NCI-H2171 (cell line): ENCODE measurements at regions not wholly inside any gene's neighbourhood (a gene's known extent, or its start where the extent isn't known, plus 50 kb on each side); places are given as distances from the start of the nearest gene placed in this dataset.

ENCODE experiments used
- DNase-seq: peaks from one replicate; lab custom pipeline; 2025; lab: John Stamatoyannopoulos, UW

DNA sequence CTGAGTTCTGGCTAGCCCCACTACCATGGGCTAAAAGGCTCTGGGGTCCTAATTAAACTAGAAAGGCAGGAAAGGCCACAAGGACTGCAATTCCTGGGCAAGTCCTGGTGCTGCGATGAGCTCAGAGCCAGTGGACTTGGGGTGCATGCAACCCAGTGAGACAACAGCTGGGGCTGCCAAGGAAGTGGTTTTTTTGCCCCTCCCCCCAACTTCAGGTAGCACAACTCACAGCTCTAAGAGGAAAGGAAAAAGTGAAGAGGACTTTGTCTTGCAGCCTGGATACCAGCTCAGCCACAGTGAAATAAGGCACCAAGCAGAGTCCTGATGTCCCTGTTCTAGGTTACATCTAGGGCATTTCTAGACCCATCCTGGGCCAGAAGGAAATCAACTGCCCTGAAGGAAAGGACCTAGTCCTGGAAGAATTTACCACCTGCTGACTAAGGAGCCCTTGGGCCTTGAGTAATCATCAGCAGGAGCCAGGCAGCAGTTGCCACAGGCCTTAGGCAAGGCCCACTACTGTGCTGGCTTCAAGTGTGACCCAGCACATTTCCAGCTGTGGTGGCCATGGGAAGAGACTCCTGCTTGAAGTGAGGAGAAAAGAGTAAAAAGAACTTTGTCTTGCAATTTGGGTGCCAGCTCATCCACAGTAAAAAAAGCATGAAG, 358.4 kb downstream of the BTBD3 start:
- DNase-seq = no peak

DNA sequence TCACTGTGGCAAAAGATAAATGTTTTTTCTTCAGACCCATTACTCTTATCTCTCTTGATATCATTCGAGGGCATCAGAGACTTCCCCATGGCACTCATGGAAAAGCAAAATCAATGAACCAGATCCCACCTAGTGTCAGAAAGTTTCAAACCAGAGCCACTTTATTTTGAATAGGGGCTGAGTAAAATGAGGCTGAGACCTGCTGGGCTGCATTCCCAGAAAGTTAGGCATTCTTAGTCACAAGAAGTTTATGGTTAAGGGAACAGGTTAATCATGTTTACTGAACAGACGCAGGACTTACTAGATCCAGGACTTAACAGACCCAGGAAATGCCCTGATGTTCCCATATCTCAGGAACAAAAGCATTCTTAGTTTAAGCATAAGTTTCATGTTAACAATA, 369.9 kb downstream of the BTBD3 start:
- DNase-seq = no peak

DNA sequence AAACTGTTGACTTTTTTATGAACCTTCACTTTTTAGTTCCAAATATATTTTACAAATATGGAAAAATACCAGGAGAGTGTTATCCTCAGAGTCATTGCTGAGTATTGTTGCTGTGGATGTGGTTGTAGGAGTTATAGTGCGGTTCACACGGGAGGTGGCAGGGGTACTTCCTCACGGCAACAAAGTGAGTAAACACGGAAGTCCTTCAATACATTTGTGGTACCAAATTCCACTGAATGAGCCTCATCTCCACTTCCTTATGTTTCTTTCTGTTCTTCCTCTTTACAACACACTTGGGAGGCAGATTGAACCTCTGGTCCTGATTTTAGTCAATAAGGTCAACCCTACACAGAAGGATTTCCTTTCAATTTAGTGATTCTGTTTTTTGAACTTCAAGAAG, 371.8 kb downstream of the BTBD3 start:
- DNase-seq = no peak

DNA sequence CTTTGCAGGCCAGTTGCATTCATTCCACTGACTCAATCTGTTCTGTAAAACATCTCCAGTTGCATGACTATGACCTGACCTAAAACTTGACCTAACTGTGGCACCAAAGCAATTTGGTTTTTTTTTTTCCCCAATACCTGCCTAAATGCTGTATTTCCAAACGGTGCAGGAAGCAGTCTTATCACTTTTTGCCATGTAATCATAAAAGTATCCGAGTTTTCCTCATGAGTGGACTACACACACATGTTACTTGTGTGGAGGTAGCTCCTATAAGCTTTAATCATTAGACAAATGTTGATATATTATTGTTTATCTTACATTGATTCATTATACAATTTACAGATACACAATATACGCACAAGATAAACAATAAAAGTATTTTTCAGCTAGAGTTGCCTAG, 373.7 kb downstream of the BTBD3 start:
- no peak for DNase-seq

DNA sequence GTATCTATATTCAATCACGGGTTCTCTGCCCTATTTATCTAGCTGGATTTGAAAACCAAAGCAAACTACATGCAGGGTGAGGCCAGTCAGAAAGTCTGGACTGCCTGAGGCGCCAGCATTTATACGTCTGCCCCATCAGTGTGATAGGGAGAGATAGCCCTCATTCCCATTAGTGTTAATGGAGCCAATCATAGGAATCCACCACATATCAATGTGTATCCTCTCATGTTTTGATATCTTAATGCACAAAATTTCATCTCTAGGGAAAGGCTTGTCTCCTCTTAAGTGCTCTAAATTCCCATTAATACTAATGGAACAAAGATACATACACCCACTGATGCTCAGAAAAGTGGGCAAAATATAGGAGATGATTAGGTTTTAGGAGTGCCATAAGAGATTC, 376.2 kb downstream of the BTBD3 start:
- DNase-seq = no peak

DNA sequence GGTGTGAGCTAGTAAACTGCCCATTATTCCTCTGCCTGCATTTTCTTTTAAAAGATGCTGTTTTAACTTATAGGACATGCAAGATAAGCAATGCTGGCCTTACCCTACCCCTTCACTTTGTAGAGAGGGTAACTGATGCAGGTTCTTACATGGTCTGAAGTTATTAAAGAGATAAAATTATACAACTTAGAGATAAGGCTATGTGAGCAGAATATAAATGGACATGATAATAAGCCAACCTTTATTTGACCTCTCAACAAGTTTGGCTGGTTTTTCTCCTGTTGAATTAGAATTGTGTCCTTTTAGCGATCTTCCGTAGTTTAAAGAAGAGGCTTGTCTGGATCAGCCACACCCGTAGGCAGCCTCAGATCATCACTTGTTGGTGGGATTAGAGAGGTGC, 377.0 kb downstream of the BTBD3 start:
- no peak for DNase-seq

DNA sequence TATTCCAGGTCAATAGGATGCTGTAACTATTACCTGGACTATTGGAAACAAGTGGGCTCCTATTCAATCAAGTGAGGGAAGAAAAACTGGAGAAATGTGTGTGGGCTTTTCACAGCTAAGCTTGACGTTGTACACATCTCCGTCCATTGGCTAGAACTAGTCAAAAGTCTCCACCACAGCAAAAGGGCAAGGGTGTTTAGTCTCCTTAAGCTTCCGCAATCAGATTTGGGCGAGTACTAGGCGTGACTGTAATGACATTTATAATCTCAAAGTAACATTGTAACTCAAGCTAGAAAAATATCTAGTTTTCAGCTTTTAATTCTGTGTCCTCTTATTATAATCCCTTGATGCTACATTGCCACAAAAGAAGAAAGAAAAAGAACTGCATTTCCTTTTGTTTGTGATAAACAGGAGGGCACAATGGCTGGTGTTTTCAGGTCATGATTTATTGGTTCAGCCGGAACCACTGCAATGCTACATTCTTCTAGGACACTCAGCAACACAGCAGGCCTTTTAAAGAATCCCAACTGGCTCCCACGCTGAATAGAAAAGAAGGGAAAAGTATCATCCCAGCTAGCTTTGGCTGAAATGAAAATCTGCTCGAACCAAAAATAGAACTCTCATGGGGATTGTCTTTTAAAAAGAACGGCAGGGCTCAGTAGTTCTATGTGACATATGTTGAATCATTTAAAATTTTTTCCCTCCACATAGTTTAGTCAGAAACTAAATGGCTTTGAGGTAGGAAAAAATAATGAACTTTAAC, 387.7 kb downstream of the BTBD3 start:
- DNase-seq = no peak

DNA sequence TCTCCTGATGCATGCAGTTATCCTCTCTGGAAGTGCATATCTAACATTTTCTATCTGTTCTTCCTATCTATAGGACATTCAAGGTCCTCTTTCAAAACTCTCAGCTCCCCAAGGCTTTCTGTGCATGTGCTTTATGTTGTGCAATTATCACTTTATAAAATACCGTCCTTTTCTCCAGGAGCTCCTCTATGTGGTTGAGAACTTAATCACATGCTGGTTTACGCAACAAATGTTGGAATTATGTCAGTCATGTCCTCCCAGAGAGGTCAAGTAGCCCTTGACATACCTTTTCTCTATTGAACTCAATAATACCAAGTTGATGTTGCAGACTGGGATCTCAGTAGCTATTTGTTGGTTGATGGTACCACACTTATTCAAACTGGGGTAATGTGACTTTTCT, 388.4 kb downstream of the BTBD3 start:
- no peak for DNase-seq

DNA sequence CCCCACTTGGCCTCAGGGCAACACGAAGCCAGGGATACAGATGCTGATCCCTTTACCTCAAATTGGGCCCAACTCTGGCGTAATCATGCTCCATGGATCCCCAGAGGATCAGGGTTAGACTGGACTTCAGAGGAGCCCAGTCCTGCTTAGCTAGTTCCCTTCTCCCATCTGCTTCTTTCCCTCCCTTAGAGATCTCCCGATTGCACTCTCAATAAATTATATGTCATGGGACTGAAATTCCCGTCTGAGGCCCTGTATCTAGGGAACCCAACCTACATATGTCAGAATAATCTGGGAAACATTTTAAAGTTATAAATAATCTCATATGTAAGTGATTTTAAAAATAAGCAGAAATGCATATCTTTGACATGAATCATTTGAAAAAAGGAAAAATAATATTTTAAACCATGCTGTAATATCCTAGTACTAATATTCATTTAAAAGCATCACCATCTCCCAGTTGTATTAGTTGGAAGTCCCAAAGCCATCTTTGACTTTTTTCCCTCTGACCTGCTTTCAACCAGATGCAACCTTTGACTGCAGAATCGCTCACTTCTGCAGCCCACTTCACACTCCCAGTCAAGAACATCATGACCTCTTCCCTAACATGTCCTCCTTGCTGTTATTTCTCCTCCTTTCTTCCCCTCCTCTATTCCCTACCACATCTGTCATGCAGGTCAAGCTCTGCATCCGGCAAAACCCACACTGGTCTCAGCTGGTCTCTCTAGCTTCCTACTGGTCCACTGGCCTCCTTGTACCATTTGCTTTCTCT, 393.6 kb downstream of the BTBD3 start:
- DNase-seq = no peak

DNA sequence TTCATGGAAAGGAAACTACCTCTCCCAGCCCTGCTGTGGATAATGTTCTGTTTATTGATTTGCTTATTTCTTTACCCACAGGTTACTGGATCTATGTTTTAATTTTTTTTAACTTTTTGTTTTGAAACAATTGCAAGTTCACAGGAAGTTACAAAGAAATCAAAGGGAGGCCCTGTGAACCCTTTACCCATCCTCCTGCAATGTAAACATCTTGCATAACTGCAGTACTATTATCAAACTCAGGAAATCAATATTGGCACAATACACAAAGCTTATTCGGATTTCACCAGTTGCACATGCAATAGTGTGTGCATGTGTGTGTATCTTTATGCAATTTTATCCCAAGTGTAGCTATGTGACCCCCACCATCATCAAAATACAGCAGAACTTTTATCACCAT, 398.0 kb downstream of the BTBD3 start:
- DNase-seq = no peak

DNA sequence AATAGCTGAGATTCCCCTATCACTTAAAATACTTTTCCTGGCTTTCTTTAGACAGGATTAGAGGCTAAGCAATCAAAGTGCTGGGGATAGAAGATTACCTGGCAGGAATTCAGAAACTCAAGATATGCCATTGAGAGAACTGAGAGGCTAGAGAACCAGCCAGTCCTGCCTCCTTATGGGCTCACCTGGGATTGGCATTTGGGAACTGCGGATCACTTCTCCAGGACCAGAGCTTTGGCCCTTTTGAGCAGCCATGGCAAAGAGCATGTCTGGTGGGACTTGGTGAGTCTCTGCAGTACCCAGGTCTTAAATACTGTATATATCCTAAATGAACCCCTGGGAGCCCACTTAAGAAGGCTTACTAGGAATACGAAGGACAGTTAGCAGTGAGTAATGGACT, 399.1 kb downstream of the BTBD3 start:
- no peak for DNase-seq

DNA sequence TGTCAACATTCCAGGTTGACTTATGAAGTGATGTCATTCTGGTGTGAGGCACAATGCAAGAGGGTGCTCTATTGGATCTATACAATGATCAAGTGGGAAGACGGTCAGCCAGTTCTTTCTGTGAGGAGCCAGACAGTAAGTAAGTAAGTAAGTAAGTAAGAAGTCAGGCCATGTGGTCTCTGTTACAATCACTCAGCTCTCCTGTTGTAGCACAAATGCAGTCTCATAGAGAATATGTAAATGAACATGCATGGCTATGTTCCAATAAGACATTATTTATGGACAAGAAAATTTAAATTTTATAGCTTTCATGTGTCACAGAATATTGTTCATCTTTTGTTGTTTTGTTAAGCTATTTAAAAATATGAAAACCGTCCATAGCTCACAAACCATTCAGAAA, 399.7 kb downstream of the BTBD3 start:
- no peak for DNase-seq

DNA sequence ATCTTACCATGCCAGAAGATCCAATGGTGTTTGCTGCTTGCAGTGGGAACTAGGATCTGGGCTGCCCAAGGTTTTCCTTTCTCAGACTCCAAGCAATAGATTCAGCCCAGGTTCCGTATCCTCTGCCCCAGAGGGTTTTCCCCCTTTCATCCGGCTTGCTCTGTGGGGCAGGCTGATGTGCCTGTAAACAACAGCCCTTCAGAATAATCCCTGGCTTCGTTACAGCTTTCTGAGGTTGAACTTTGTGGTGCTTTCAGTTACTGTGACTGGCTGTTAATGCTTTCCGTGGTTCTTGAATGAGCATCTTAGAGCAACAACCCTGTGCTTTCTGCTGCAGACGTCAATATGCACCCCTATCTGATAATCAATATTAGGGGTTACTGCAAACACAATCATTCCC, 400.4 kb downstream of the BTBD3 start:
- no peak for DNase-seq

DNA sequence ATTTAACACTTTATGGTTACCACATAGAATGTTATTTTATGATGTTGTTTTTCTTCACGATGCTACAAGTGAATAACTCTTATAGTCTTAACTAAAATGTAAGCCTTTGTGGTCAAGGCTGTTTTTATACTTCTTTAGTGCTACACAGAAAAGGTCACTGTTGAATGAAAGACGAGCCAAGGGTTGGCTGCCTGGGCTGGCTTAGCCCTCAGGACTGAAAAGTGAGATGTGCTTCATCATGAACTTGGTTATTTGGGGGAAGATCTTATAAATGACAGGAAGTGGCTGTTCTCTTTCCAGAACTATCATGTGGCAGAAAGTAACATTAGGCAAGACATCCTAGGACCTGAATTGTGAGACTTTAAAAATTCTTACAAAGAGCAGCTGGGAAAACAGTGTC, 404.0 kb downstream of the BTBD3 start:
- no peak for DNase-seq

DNA sequence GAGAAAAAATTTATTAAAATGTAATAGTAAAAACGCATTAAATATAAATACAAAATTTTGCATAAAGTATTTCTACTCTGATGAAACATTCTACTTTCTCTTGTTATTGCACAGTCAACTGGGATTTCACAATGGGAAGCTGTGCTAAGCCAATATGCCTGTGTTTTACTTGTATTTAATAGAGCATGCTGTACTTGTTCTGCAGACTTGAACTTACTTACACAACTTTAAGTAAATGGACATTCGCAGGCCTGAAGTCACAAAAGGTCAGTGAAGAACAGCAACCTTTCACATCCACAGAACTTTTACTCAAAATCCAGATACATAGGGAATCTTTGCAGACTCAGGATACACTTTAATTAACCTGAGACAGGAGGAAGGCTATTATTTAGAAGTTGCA, 409.5 kb downstream of the BTBD3 start:
- DNase-seq = no peak

DNA sequence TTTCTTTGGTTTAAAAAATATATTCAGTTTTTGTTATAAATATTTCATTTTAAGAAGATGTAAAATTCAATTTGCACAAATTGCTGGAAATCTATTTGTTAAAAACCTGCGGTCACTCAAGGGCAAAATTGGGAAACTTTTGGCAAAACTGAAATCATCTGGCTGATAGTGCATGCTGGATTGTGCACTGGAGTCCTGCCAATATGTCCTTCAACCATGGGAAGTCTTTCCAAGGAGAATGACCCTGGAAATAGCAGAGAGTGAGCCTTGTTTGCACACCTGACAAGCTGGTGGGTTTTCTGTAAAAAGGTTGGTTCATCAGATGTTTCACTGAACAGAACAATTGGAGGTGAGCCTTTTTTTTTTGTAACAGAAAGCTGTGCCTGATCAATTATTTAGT, 413.5 kb downstream of the BTBD3 start:
- no peak for DNase-seq

DNA sequence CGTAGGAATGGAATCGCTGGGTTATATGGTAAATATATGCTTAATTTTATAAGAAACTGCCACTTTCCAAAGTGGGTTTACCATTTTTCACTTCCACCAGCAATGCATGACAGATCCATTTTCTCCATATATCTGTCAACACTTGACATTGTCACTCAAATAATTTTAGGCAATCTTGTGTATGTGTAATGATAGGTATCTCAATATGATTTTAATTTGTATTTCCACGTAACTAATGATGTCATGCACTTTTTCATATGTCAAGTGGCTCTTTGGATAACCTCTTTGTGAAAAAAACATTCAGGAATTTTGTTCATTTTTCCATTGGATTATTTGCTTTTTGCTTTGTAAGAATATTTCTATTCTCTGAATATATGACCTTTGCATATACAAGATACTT, 419.9 kb downstream of the BTBD3 start:
- no peak for DNase-seq

DNA sequence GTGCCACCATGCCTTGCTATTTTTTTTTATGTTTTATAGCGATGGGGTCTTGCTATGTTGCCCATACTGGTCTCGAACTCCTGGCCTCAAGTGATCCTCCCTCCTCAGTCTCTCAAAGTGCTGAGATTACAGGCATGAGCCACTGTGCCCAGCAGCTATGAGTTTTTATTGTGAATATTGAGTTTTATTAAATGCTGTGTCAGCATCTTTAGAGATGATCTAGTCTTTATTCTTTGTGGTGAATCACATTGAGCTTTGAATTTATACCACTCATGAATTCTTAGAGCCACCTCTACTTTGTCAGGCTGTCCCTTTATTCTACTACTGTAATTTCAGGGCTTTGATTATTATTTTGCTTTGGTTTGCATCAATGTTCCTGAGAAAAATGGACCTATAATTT, 428.3 kb downstream of the BTBD3 start:
- no peak for DNase-seq

DNA sequence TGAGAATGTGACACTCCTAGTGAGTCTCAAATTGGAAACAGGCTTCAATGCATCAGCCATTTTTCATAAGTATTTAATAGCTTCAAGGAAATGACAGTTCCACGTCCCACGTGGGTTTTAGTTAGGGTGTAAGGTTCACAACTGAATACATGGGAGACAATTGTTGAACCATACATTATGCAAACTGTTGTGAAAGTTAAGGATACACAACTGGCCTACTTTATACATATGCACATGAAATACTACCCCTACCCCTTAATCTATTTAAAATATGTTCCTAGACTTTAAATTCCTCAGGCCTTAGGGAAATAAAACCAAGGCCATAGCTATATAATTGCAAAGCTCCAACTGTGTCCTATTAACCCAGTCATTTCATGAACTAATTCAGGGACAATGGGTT, 436.1 kb downstream of the BTBD3 start:
- no peak for DNase-seq

DNA sequence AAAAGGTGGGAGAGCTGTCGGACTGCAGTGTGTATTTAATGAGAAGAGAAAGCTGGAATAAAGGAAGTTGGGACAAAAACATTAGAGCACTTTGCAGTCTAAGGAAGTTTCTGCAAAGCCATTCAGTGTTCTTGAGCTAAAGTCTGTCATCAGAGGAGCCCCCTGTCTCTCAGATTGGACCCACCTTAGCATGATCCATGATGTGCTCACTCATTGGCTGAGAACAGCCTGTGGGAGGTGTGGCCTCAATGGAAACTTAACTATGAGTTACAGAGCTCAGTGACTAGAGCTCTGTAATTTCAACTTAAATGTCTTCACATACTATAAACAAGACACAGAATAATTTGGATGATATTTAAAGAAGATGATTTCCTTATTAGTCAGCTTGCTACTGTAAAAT, 437.0 kb downstream of the BTBD3 start:
- DNase-seq = no peak

DNA sequence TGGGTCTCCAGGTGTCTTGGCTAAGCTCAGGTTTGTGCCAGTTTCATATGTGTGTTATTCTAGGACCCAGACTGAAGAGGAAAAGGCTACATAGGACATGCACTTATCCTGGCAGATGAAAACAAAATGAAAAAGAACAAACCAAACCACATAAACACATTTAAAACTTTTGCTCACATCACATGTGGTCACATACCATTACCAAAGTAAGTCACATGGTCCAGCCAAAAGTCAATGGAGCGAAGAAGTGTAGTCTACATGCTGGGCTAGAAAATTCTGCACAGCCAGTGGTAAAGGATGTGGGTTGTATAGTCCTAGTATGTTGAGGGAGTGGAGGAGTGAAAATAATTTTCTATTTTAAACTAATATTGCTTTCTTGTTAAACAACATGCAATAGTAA, 437.5 kb downstream of the BTBD3 start:
- no peak for DNase-seq

DNA sequence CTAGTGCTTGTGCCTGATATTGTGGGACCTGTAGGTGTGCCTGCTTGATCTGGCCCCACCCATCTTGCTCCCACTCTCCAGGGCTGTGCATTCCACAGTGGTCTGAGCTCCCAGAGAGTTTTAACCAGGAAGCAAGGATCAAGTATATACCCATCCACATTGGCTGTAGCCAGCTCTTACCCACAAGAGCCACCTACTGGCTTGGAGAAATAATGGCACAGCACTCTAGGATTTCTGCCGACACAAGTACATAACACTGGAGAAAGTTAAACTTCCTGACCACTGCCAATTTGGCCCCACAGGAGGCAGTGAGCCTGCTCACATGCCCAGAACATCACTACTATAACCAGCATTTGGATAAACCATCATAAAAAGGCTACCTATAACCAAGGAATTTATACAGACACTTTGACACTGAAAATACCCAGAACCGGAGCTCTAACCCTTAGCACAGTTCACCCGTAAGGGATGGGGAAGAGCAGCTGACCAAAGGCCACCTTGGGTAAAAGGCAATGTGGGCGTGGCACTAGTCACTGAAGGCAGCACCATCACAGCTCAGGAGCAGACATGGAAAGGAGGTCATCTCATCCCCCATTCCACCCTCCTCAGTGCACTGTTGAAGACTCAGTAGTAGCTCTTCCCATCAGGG, 440.4 kb downstream of the BTBD3 start:
- DNase-seq = no peak

DNA sequence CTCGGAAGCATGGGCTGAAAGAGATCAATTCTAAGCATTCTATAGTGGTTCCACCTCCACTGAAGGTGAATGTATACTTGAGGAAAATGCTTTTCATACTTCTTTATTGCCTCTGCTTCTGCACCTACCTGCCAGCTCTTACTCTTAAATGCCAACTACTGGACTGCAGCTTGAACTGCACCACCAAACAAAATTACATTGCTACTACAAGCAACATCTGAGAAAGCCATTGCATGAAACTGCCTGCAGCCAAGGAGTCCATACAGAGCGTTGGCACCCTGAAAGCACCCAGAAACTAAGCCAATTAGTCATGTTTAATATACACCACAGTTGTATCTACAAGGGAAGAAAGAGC, 440.9 kb downstream of the BTBD3 start:
- DNase-seq = no peak
